AG04449 (cell line): ENCODE measurements at regions not wholly inside any gene's neighbourhood (a gene's known extent, or its start where the extent isn't known, plus 50 kb on each side); places are given as distances from the start of the nearest gene placed in this dataset.

ENCODE experiments used
- CTCF ChIA-PET: fragments of 350-600 bp; formaldehyde crosslinking; extraction: SDS; loops from one replicate; lab custom pipeline; 2021; ENCODE audit warnings: antibody characterized with exemption; lab: Yijun Ruan, JAX
- POLR2A ChIA-PET: fragments of 400-600, 350-600 bp; formaldehyde crosslinking; extraction: SDS; loops from one replicate; lab custom pipeline; 2020; ENCODE audit warnings: antibody characterized with exemption, inconsistent platforms; lab: Yijun Ruan, JAX
- DNase-seq: peaks from one replicate; pipeline ENCODE4 v3.0.0-alpha.2; 2010; ENCODE audit warnings: low read depth, low spot score
- H3K4me3 ChIP-seq: 2 replicates; pipeline ENCODE4 v1.5.1; 2011; ENCODE audit warnings: low read depth, mild to moderate bottlenecking, control low read depth, low read length
- CTCF ChIP-seq: IDR thresholded peaks from one replicate; pipeline ENCODE4 v1.5.1; 2011; ENCODE audit warnings: mild to moderate bottlenecking, moderate library complexity, low read length, control low read depth, inconsistent platforms; ENCODE audit not compliant: insufficient read depth; ENCODE audit errors: missing control alignments

GRCh38 chr16:60463986-60464385, 1572.3 kb downstream of the CDH8 start:
- no peak for TF ChIP-seq CTCF
- ChIA-PET POLR2A (no interaction called here), CTCF (no interaction called here)
- DNase-seq, result no peak
- H3K4me3 ChIP-seq, result no peak overlapping the region

DNA sequence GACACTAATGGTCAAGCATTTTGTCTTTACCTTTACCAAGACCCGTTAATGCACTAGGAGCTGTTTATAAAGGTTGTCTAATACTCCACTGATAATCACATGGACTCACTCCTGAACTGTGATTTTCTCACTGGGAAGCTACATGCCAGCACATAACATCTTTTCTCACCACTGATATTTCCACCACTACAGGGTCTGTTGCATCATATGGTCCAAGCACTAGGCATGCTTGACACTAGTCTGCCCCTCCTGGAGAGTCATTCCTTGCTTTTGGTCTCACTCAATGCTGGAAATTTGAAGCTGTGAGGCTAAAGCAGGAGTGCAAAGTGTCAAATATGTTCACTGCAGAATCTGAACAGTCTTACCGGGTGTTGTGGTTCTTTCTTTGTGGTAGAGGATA, 1576.8 kb downstream of the CDH8 start:
- POLR2A ChIA-PET, result no interaction called here
- no peak for TF ChIP-seq CTCF
- no peak overlapping the region for H3K4me3 ChIP-seq
- no peak for DNase-seq
- CTCF ChIA-PET, result no interaction called here

- ChIA-PET CTCF (no interaction called here), POLR2A (no interaction called here)
- TF ChIP-seq CTCF, result no peak
- no peak for DNase-seq
- no peak overlapping the region for H3K4me3 ChIP-seq
Observed at GRCh38 chr16:60458255-60458654, 1578.0 kb downstream of the CDH8 start.

DNA sequence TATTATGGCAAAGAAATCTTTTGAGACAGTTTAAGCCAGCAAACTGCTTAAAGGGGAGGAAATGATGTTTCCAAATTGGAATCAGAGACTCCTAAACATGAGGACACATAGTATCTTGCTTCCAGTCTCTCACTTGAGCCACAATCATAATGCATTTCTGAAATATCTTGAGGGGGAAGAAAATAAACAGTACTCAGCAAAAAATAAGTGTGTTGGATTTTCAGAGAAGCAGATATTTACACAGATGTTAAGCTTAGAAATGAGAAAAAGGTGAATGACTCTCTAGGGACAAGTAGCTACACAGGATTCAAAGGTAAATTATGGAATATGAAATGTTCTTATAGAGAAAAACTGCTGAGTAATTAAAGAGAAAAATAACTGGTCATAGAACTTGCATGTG, 1583.6 kb downstream of the CDH8 start:
- POLR2A ChIA-PET, result no interaction called here
- TF ChIP-seq CTCF, result no peak
- DNase-seq, result no peak
- no peak overlapping the region for H3K4me3 ChIP-seq
- CTCF ChIA-PET, result no interaction called here

- ChIA-PET POLR2A (no interaction called here), CTCF (interaction anchor here (0.6 kb wide), 1 partner anchor 1703 kb away, joined by 3 read pairs; no protein-coding TSS in a partner anchor)
- DNase-seq, result no peak
Observed at GRCh38 chr16:60438894-60439293, 1597.3 kb downstream of the CDH8 start.

DNA sequence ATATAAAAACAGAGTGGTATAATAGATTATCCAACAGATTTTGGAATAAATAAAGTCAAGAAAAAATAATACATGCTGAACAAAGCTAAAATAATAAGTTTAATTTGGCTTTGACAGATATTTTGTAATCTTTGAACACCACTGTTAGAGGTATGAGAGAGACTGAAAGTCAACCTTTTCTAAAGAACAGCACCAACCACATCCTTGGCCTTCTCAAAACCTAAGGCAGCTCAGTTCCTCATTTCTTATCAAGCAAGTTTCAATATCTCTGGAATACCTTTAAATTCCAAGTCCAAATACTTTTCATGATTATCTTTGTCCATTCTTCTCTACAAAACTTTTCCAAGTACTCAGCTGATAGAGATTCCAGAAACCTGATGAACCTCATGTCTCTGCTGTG, 1603.8 kb downstream of the CDH8 start:
- CTCF ChIA-PET, result no interaction called here
- DNase-seq, result no peak
- no peak overlapping the region for H3K4me3 ChIP-seq
- POLR2A ChIA-PET, result no interaction called here
- TF ChIP-seq CTCF, result no peak

More at GRCh38 chr16:60438894-60439293, 1597.3 kb downstream of the CDH8 start:
- no peak overlapping the region for H3K4me3 ChIP-seq
- TF ChIP-seq CTCF, result no peak
